Keratinocyte (primary cell): ENCODE measurements at regions not wholly inside any gene's neighbourhood (a gene's known extent, or its start where the extent isn't known, plus 50 kb on each side); places are given as distances from the start of the nearest gene placed in this dataset.

ENCODE experiments used
- CTCF ChIP-seq, 3 experiments: IDR thresholded peaks in 1 of 3; conservative IDR thresholded peaks in 1 of 3; optimal IDR thresholded peaks in 1 of 3; 2 replicates in 2 of 3; 3 replicates in 1 of 3; pipeline versions ENCODE3 to v1.5.1; 2011; ENCODE audit warnings: low read length in 3 of 3, mild to moderate bottlenecking in 3 of 3, moderate library complexity in 2 of 3, control low read depth in 1 of 3, inconsistent platforms in 1 of 3; ENCODE audit not compliant: insufficient read depth in 2 of 3; ENCODE audit errors: extremely low read depth in 1 of 3
- EZH2 ChIP-seq: IDR thresholded peaks from one replicate; pipeline ENCODE4 v1.6.1; 2012; ENCODE audit warnings: inconsistent platforms, mild to moderate bottlenecking, low read length, moderate library complexity

- TF ChIP-seq CTCF (optimal IDR thresholded peaks at IDR 0.05 in 1 of 3, IDR thresholded peaks at IDR 0.05 in 1 of 3, conservative IDR thresholded peaks at IDR 0.05 in 1 of 3; ENCODE audit: extremely low read depth in 1 of 3, insufficient read depth in 2 of 3, low read length in 3 of 3) (no peak), EZH2 (no peak)
Measured at GRCh38 chr2:238570926-238571325, 144.2 kb downstream of the ASB1 start.
